Breast epithelium (tissue), 4 donors: ENCODE measurements at regions not wholly inside any gene's neighbourhood (a gene's known extent, or its start where the extent isn't known, plus 50 kb on each side); places are given as distances from the start of the nearest gene placed in this dataset.

Experiments used
- DNase-seq, 2 donors: peaks; one replicate each; pipeline ENCODE4 v3.0.0-alpha.2; 2019; ENCODE audit warnings: low spot score in 2 of 2
- H3K27ac ChIP-seq, 2 donors: fragments of 200-600 bp; sonication (generic) in 1 of 2; one replicate each; pipeline ENCODE4 v1.5.1; 2016 to 2019; ENCODE audit warnings: mild to moderate bottlenecking in 1 of 2
- H3K27me3 ChIP-seq, 2 donors: fragments of 200-600 bp; sonication (generic) in 1 of 2; one replicate each; pipeline versions ENCODE4 v1.5.1 to v1.6.0; 2017 to 2019; ENCODE audit warnings: control low read depth in 1 of 2, mild to moderate bottlenecking in 1 of 2
- H3K36me3 ChIP-seq: fragments of 200-600 bp; one replicate; pipeline ENCODE4 v1.5.1; 2019
- H3K4me1 ChIP-seq, 2 donors: fragments of 200-600 bp; sonication (generic); one replicate each; pipeline ENCODE4 v1.5.1; 2016 to 2019; ENCODE audit warnings: control low read depth in 1 of 2
- H3K4me3 ChIP-seq, 3 donors: fragments of 200-600 bp; sonication (generic); 1 replicate in 2 of 3; 2 replicates in 1 of 3; pipeline ENCODE4 v1.5.1; 2016 to 2019; ENCODE audit warnings: mild to moderate bottlenecking in 3 of 3, moderate library complexity in 2 of 3
- H3K9me3 ChIP-seq, 2 donors: fragments of 200-600 bp; sonication (generic) in 1 of 2; one replicate each; pipeline ENCODE4 v1.5.1; 2016 to 2019; ENCODE audit warnings: control low read depth in 1 of 2
- POLR2A ChIP-seq: fragments of 450-650 bp; IDR thresholded peaks from one replicate; pipeline ENCODE4 v1.6.1; 2016; ENCODE audit warnings: antibody characterized with exemption, mild to moderate bottlenecking, moderate library complexity
- POLR2AphosphoS5 ChIP-seq, 3 donors: sonication (generic); formaldehyde crosslinking; IDR thresholded peaks; one replicate each; pipeline ENCODE4 v1.6.1; 2017; ENCODE audit warnings: antibody characterized with exemption in 3 of 3
- intact Hi-C: fragments of 100-400 bp; cut with DNase I; formaldehyde crosslinking; loops from one replicate; pipeline ENCODE4 v1.15.1; 2023; ENCODE audit warnings: low total_unique reads
- TF ChIP-seq, protein P1 (sequence below), 3 donors: fragments of 450-650 bp; IDR thresholded peaks; one replicate each; pipeline ENCODE4 v1.5.1; 2016 to 2017; ENCODE audit warnings: antibody characterized with exemption in 3 of 3, mild to moderate bottlenecking in 3 of 3, moderate library complexity in 3 of 3

DNA sequence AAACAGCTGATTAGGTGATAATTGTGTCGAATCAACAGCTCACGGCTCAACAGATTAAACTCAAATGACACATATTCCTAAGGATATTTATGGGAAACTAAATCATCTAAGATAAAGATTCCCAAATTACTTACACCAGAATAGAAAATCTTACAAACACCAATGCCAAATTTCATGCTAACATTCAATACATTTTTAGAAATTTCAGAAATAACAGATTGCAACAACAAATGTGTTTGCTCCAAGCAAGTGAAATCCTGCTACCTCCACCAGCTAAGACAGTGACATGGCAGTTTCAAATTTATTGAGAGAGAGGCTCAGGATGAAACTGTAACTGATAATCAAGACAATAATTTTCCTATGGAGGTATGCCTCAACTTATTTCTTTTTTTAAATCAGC lies 65.0 kb upstream of the EPB41L3 start:
- Histone ChIP-seq H3K9me3 (no peaks in the 10 kb centered on the region), H3K4me3 (no peak overlapping the region), H3K36me3 (no peaks in the 10 kb centered on the region), H3K27me3 (no peaks in the 10 kb centered on the region), H3K4me1 (no peaks in the 10 kb centered on the region), H3K27ac (no peak overlapping the region)
- intact Hi-C loops, result no loop called here
- TF ChIP-seq POLR2A (no peak), POLR2AphosphoS5 (IDR thresholded peaks at IDR 0.05) (no peak)
- TF ChIP-seq, protein P1, sequence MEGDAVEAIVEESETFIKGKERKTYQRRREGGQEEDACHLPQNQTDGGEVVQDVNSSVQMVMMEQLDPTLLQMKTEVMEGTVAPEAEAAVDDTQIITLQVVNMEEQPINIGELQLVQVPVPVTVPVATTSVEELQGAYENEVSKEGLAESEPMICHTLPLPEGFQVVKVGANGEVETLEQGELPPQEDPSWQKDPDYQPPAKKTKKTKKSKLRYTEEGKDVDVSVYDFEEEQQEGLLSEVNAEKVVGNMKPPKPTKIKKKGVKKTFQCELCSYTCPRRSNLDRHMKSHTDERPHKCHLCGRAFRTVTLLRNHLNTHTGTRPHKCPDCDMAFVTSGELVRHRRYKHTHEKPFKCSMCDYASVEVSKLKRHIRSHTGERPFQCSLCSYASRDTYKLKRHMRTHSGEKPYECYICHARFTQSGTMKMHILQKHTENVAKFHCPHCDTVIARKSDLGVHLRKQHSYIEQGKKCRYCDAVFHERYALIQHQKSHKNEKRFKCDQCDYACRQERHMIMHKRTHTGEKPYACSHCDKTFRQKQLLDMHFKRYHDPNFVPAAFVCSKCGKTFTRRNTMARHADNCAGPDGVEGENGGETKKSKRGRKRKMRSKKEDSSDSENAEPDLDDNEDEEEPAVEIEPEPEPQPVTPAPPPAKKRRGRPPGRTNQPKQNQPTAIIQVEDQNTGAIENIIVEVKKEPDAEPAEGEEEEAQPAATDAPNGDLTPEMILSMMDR (IDR thresholded peaks at IDR 0.05), result no peak
- no peak for DNase-seq

DNA sequence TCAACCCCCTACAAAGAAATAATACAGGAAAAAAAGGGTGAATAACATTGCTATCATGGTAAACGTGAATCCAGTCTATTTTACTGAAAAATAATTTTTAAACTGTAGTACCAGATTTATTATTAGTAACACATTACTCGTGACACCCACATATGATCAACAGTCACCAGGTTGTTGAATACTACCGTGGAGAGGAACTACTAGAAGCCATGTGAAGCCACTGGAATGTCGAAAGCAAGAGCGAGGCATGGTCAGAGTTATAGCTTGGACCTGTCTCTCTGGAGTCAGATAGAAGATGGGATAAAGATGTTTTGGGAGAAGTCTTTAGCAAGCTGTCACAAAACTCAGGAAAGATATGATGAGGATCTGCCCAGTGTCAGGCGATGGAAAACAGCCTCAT lies 63.2 kb upstream of the EPB41L3 start:
- no peaks in the 10 kb centered on the region for H3K27me3 ChIP-seq
- no peaks in the 10 kb centered on the region for H3K4me1 ChIP-seq
- DNase-seq, result no peak
- TF ChIP-seq POLR2AphosphoS5 (IDR thresholded peaks at IDR 0.05), result no peak
- TF ChIP-seq, protein P1 (IDR thresholded peaks at IDR 0.05), result no peak
- TF ChIP-seq POLR2A, result no peak
- H3K36me3 ChIP-seq, result no peaks in the 10 kb centered on the region
- intact Hi-C loops, result no loop called here
- H3K27ac ChIP-seq, result no peak overlapping the region
- no peaks in the 10 kb centered on the region for H3K9me3 ChIP-seq
- no peak overlapping the region for H3K4me3 ChIP-seq

DNA sequence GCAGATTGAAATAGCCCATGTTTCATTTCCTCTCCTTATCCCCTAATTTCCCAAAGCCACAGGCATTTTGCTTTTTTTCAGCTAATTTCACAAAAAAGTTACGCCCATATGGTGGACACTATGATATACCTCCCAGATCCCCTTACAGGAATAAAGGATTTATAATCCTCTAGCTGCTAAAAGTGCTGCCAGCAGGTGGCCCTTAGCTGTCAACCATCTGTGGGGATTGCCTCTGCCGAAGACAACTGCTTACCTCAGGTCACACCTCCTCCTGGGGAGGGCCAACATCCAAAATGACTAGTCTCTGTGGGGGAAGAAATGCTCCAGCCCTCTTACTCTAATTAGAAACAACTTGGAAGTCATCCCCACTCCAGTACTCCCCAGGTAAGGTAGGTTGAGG lies 61.0 kb upstream of the EPB41L3 start:
- intact Hi-C loops, result no loop called here
- DNase-seq, result no peak
- Histone ChIP-seq H3K36me3 (no peaks in the 10 kb centered on the region), H3K9me3 (no peaks in the 10 kb centered on the region), H3K27ac (no peak overlapping the region), H3K4me3 (no peak overlapping the region), H3K4me1 (no peaks in the 10 kb centered on the region), H3K27me3 (no peaks in the 10 kb centered on the region)
- TF ChIP-seq, protein P1 (IDR thresholded peaks at IDR 0.05), result no peak
- TF ChIP-seq POLR2AphosphoS5 (IDR thresholded peaks at IDR 0.05) (no peak), POLR2A (no peak)

DNA sequence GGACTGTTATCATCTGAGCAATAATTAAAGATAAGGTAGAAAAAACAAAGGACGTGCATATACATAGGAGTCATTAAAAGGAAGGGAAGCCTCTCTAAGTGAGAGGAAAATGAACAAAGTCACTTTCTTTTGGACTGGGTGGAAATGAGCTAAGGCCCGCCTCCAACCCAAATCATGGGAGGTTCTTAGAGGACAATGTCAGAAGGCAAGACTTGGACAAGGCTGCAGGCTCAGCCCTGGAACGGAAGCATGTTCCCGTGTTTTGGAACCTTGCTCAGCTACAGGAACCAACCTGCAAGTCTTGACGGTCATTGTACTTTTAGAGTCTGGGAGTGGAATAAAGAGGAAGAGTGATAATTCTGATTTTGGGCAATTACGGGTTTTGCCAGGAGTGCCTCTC lies 59.4 kb upstream of the EPB41L3 start:
- Histone ChIP-seq H3K36me3 (no peaks in the 10 kb centered on the region), H3K9me3 (no peaks in the 10 kb centered on the region), H3K4me1 (no peaks in the 10 kb centered on the region), H3K27ac (no peak overlapping the region), H3K27me3 (no peaks in the 10 kb centered on the region), H3K4me3 (no peak overlapping the region)
- no peak for DNase-seq
- TF ChIP-seq POLR2AphosphoS5 (IDR thresholded peaks at IDR 0.05) (no peak), POLR2A (no peak)
- TF ChIP-seq, protein P1 (IDR thresholded peaks at IDR 0.05), result no peak
- intact Hi-C loops, result no loop called here

DNA sequence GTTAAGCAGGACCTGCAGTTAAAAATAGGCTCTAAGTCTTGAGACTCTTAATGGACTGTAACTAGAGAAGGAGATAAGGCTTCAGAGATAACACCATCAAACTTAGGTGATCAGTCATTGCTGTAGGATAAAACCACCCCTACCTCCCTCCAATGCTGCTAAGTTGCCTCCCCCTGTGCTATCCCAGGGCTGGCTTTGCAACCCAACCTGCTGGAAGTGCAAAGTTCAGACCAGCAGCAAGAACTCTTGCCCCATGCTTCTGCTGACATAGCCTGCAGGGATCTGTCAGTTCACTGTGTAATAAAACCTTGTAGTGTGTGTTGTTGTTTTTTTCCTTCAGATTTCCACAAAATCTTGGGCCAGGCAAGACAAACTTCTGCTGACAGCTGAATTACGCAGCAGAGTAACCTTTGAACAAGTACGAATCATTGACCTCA lies 57.4 kb upstream of the EPB41L3 start:
- intact Hi-C loops, result no loop called here

More for the DNA sequence above, 57.4 kb upstream of the EPB41L3 start:
- H3K4me3 ChIP-seq, result no peak overlapping the region
- no peaks in the 10 kb centered on the region for H3K27me3 ChIP-seq
- no peak overlapping the region for H3K27ac ChIP-seq
- DNase-seq, result no peak
- H3K4me1 ChIP-seq, result no peaks in the 10 kb centered on the region
- TF ChIP-seq, protein P1 (IDR thresholded peaks at IDR 0.05), result no peak
- TF ChIP-seq POLR2A (no peak), POLR2AphosphoS5 (IDR thresholded peaks at IDR 0.05) (no peak)
- H3K36me3 ChIP-seq, result no peaks in the 10 kb centered on the region
- H3K9me3 ChIP-seq, result no peaks in the 10 kb centered on the region
